ENCODE measurements at regions not wholly inside any gene's neighbourhood (a gene's known extent, or its start where the extent isn't known, plus 50 kb on each side); places are given as distances from the start of the nearest gene placed in this dataset.
"Not testable (repeated sequence)": the region's sequence is repeated elsewhere in the genome, so short reads cannot be mapped to it uniquely, and the experiment has no call there.

GRCh38 chr10:30709700-30710358, 80.3 kb upstream of the LYZL2 start:
- intact Hi-C loops (cut with DNase I; ENCODE audit: low total_unique reads), result no loop called here
- Histone ChIP-seq H3K4me1 (no peaks in the 10 kb centered on the region), H3K9me3 (no peaks in the 10 kb centered on the region), H3K27me3 (no peaks in the 10 kb centered on the region), H3K27ac (no peak overlapping the region), H3K36me3 (no peaks in the 10 kb centered on the region), H3K4me3 (no peak overlapping the region)
- DNase-seq, result no peak
- TF ChIP-seq POLR2A (IDR thresholded peaks at IDR 0.05) (no peak), CTCF (IDR thresholded peaks at IDR 0.05) (no peak)

- TF ChIP-seq POLR2A (IDR thresholded peaks at IDR 0.05), result no peak
- no peak for TF ChIP-seq CTCF (IDR thresholded peaks at IDR 0.05)
- H3K27ac ChIP-seq, result no peak overlapping the region
- intact Hi-C loops (cut with DNase I; ENCODE audit: low total_unique reads), result no loop called here
- H3K4me1 ChIP-seq, result no peaks in the 10 kb centered on the region
- no peaks in the 10 kb centered on the region for H3K27me3 ChIP-seq
- H3K4me3 ChIP-seq, result no peak overlapping the region
- no peaks in the 10 kb centered on the region for H3K36me3 ChIP-seq
- no peak for DNase-seq
- no peaks in the 10 kb centered on the region for H3K9me3 ChIP-seq
Measured at GRCh38 chr10:30709229-30709628, 79.7 kb upstream of the LYZL2 start.

GRCh38 chr10:30708234-30708633, 78.7 kb upstream of the LYZL2 start:
- Histone ChIP-seq H3K27me3 (no peaks in the 10 kb centered on the region), H3K9me3 (no peaks in the 10 kb centered on the region), H3K4me1 (no peaks in the 10 kb centered on the region), H3K4me3 (no peak overlapping the region), H3K36me3 (no peaks in the 10 kb centered on the region), H3K27ac (no peak overlapping the region)
- intact Hi-C loops (cut with DNase I; ENCODE audit: low total_unique reads), result no loop called here
- TF ChIP-seq POLR2A (IDR thresholded peaks at IDR 0.05) (no peak), CTCF (IDR thresholded peaks at IDR 0.05) (no peak)
- DNase-seq, result no peak

- DNase-seq; H3K36me3 ChIP-seq; H3K4me1 ChIP-seq; H3K9me3 ChIP-seq; H3K27me3 ChIP-seq; H3K4me3 ChIP-seq; H3K27ac ChIP-seq; intact Hi-C loops (cut with DNase I; ENCODE audit: low total_unique reads): not testable (repeated sequence)
Measured at GRCh38 chr10:30706189-30706588, 76.6 kb upstream of the LYZL2 start.

- H3K4me3 ChIP-seq, result no peak overlapping the region
- H3K27me3 ChIP-seq, result no peaks in the 10 kb centered on the region
- TF ChIP-seq CTCF (IDR thresholded peaks at IDR 0.05) (no peak), POLR2A (IDR thresholded peaks at IDR 0.05) (no peak)
- no peak for DNase-seq
- no peak overlapping the region for H3K27ac ChIP-seq
- H3K9me3 ChIP-seq, result no peaks in the 10 kb centered on the region
- intact Hi-C loops (cut with DNase I; ENCODE audit: low total_unique reads), result no loop called here
- no peaks in the 10 kb centered on the region for H3K36me3 ChIP-seq
- no peaks in the 10 kb centered on the region for H3K4me1 ChIP-seq
Measured at GRCh38 chr10:30705625-30706149, 76.1 kb upstream of the LYZL2 start.

Data from uterus (tissue), 3 donors.